GM19035 (cell line): ENCODE measurements at regions not wholly inside any gene's neighbourhood (a gene's known extent, or its start where the extent isn't known, plus 50 kb on each side); places are given as distances from the start of the nearest gene placed in this dataset.

Experiments
- ATAC-seq: cut with Tn5 transposase; IDR thresholded peaks from one replicate; pipeline ENCODE4 v1.9.1; 2021; ENCODE audit not compliant: unreplicated experiment

DNA sequence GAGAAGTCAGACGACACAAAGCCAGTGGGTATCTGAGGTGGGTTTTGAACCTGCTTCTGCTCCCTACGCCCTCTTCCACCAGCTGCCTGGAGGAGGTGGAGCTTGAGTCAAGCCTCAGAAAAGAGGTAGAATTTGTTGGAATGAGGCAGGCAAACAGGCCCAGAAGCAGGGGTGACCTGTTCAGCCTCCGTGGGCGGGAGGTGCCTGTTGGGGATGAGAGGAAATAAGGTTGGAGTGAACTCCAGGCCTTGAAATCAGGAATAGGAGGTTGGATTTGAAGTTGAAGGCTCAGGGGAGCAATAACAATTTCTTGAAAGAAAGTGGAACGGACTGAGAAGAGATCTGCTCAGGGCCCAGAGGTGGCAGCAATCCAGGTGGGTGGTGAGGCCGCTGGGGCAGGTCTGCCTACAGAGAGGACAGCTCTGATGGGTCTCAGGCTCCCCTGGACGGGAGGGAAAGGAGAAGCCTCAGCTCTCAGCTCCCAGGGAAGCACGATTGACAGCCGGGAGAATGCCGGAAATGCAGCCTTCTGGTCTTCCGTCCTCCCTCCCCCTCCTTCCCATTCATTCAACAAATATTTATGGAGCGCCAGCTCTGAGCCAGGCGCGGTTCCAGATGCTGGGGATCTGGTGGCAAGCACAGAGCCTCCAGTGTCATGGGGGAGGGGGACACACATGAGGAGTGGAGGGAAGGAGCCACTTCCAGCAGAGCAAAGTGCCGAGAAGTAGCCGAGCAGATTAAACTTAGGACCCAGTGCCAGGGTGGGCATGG, 61.9 kb upstream of the CIBAR2 start:
- no peak for ATAC-seq

DNA sequence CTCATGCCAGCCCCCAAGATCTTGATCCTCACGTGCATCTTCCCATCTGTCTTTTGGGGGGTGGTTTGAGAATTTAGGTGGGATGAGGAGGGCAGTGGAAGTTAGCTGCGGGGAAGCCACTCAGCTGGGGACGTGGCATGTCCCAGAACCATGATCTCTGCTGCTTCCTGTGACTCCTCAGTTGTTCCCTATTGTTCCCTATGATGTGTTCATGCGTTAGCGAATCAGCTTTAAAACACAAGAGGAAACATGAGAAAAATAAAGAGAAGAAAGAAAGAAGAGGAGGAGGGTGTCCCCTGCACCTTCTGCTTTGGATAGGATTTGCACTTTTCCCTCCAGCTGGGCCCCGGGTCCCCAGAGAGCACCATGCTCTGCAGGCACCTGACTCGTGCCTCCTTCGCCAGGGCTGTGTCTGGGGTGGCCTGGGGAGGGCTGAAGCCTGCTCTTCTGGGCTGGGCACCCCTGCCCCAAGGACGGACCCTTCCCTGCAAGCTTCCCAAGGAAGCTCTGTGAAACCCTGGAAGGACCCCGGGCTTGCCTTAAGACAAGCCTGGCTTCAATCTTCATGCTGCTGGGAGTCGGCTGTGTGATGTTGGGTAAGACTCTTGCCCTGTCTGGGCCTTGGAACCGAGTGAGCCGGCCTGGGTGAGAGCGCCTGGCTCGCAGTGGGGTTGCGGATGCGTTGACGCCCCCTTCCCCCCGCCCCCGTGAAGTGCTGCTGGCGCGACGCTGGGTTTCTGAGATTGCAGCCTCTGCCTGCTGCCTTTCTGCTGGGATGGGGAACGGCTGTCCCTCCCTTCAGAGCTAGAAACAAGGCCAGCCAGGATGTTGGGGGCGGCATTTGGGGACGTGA, 62.8 kb upstream of the CIBAR2 start:
- ATAC-seq: no peak

DNA sequence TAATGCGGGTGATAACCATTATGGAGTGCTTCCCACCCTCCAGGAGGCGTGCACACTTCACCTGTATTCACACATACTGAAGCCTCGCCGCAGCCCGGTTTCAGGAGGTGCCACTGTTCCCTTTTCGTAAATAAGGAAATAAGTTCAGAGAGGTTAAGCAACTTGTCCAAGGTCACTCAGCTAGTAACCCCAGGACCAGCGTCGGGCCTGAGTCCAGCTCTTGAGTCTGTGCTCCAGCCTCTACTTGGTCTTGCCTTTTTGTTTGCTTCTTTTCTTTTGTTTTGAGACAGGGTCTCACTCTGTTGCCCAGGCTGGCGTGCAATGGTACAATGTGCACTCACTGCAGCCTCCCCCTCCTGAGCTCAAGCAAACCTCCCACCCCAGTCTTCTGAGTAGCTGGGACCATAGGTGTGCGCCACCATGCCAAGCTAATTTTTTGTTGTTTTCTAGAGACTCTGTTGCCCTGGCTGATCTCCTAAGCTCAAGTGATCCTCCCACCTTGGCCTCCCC, 63.5 kb upstream of the CIBAR2 start:
- ATAC-seq: no peak

DNA sequence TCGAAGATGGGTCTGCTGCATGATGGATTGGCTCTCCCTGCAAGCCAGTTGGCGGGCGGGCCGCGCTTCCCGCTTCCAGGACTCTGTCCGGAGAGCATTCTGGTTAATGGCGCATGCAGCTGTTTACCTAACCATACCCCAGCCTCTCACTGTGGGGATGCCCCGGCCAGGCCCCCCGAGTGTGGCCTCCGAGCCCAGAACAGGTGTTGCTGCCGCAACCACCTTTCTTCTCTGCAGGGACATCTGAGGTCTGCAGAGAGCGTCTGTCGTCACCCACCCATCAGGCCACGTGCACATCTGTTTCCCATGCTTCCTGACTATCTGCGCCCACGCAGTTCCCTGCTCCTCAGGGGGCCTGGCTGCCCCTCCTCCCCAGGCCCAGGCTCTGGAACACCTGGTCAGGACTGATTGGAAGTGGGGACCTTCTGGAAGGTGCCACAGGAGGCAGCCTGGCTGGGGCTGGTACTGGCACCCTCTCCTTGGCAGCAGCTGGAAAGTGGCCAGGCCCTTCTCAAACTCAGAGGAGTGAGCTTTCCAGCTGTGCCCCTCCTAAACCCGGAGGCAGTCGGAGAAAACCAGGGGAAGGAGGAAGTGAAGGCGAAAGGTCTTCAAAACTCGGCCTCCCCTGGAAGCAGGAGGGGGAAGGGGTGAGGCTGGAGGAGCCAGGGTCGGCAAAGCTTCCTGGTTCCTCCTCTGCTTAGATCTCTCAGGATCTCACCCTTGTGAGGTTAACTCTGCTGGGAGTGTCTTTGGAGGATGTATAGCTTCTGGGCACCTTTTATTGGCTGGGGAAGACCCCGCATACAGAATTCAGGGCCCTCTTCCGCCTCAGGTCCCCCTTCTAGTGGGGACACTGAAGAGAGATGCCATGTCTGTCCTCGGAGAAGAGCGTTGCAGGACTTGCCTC, 64.5 kb upstream of the CIBAR2 start:
- no peak for ATAC-seq

DNA sequence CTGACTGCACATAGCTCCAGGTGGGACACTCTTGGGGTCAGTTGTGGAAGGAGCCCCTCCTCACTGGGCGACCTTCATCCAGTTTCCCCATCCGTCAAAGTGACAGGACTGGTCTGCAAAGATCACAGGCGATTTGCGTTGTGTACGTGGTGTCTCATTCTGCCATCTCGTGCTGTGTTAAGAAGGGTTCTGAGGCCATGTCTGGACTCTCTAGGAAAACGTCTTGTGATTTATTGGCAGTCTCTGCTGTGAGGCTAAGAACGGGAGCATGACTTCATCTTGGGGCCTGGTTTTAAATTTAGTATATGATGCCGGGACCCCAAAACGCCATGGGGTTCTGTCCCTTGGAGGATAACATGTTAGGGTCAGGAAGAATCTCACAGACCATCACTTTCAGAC, 65.2 kb upstream of the CIBAR2 start:
- ATAC-seq: no peak

DNA sequence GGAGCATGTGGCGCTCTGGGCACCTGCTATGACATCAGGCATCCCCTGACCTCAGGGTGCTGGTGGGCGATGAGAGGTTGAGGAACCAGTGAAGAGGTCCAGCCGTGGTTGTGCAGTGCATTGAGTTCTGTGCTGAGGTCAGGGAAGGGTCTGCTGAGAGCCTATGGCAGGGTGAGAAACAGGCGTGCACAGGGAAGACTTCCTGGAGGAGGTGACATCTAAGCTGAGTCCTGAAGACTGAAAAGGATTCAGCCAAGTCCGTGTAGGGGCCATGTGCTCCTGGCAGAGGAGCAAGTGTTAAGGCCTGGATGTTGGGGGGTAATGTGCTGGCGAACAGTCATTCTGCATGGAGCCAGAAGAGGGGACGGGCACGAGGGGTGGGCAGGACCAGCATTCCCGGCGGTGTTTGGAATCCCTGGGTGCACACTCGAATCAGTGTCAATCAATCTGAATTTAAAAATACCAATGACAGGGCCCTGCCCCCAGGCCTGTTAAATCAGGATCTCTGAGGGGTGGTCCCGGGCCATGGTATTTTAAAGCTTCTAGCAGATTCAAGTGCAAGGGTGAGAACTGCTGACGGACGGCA, 65.8 kb upstream of the CIBAR2 start:
- ATAC-seq: no peak

DNA sequence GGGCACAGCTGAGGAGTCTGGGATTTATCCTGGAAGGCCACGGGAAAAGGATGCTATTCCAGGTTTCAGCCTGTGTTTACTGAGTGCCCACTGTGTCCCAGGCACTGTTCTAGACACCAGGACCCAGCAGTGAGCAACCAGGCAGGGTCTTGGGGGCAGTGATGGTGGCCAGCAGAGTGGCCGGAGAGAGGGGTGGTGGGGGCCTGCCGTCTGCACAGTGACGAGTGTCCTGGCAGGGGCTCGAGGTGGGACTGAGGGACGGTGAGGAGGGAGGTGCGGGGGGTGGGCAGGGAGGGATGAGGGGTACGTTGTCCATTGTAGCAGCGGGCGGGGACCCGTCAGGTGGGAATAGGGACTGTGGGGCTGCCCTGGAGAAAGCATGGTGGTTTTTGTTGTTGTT, 66.3 kb upstream of the CIBAR2 start:
- ATAC-seq: no peak

DNA sequence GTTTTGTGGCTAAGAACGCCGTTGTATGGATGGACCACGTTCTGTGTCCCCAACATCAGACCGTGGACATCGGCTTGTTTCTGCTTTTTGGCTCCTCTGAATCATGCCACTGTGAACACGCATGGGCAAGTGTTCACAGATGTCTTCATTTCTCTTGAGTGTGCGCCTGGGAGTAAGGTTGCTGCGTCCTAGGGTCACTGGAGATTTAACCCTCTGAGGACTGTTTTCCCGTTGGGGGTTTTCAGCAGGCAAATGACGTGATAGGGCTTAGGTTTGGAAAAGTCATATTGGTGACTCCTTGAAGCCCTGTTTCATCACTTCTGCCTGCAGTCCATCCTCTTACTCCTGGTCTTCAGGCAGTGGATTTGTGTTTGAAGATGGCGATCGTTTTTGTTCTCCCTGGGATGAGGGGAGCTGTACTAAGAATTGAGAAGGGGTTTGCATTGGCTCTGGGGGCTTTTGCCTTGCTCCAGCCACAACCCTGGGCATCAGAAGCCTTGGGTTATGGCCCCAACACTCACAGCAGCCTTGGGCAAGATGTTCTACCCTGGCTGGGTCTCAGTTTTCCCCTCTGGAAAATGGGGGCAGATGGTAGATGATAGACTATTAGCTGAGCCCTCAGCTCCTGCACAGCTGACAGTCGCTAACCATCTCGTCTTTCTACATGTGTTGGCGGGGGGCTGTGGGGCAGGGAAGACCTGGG, 67.2 kb upstream of the CIBAR2 start:
- no peak for ATAC-seq

DNA sequence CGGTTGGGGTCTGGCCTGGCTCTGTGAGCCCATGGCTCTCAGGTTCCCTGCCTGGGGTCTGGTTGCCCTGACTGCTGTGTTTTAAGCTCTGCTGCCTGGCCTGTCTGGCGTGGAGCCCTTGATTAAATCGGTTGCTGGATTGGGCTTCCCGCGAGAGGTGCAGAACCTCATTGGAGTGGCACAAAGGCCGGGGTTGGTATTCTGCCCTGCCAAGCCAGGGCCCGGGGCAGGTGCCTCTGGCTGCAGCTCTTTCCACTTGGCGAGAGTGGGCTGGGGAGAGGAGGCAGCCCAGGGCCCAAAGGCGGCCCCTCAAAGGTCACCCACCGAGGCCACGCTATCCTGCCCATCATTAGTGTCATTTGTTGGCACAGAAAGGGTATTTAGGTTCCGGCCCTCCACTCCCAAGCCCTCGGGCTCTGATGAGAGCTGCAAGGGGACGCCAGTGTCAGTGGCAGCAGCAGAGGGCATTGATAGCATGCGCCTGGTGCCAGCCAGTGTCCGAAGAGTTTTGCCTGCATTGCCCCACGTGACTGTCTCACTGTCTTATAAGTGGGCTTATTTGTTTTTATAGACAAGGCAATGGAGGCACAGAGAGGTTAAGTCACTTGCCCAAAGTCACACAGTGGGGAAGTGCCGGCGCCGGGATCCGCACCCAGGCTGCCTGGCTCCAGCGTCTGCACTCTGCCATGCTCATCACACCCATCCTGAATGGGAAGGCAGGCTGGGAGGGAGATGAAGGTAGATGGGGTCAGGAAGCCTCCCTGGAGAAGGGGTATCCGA, 68.0 kb upstream of the CIBAR2 start:
- no peak for ATAC-seq

DNA sequence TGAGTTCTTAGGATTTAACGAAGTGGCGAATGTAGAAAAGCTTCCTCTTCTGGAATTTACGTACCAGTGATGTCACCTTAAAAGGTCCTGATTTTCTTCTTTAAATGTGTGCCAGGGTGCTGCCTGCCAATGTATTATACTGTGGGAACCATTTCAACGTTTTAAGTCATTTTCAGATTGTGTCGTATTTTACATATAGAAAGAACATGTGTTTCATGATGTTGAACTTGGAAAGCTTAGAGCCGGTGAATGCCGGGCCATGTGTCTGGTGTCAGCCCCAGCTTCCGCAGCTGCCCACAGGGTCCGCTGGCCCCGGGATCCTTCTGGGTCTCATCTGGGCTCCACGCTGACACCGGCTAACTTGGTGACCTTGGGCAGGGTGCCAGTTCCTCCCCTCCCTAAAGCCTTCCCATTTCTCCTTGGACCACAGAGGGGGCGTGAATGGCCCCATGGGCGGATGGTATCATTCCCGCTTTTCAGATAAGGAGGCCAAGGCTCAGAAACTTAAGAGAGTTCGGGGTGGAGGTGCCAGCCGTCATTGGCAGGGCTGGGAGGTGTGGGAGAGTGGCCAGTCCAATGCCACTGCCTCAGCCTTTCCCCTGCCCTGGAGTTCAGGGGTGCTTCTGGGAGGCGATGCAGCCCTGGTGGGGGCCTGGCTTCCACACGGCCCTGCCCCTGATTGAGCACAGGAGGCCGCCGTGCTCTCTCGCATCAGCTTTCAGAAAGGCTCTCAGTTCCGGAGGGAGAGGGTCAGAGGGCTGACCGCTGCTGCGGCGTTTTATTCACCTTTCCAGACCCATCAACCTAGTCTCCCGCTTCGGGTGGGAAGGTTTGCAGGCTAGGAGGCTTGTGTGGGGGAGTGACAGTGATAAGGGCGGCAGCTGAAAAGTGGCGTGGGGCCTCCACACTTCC, 68.8 kb upstream of the CIBAR2 start:
- no peak for ATAC-seq

DNA sequence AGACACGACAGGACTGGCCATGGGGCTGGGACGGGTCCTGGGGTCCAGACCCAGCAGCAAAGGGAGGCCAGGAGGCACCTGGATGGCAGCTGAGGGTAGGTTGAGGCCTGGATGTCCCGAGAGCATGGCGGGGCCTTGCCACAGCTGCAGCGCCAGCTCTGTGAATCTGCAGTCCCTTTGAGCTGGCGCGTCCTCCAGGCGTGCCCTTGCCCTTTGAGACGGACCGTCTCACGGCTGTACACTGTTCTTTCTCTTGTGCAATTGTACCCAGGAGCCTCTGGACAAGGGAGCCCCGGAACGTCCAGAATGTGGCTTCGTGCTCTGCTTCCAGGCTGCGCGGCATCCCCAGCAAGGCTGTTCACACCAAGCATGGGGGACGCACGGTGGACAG, 69.5 kb upstream of the CIBAR2 start:
- ATAC-seq: no peak

DNA sequence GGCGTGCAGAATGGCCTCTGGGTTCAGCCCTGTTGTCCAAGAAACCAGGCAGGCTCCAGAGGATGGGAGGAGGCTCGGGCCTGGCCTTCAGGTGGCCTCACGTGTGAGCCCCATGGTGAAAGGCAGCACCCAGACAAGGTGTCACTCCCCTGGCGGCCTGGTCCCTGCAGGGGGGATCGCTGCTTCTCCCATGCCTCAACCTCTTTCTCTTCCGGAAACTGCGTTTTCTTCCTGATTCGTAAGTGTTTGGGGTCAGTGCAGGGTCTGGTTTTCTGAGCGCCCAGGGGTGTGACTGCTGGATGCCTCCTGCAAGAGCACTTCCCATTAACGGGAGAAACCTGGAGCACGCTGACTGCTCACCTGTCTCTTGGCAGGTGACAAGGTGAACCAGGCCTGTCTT, 70.0 kb upstream of the CIBAR2 start:
- no peak for ATAC-seq

DNA sequence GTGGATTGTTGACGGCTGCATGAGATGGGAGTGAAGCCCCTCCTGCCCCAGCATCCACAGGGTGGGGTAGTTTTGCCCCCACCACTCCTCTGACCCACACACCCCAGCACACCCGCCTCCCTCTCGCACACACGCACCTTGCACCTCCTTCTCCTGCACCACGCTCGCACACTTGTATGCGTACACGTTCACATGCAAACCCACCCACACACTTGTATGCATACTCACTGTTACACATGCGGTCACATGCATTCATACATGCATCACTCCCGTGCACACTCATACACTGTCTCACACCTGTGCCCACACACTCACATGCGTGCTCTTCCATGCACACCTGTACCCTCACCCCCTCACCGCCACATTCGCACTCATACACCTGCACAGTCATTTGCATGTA, 70.5 kb upstream of the CIBAR2 start:
- ATAC-seq: no peak

DNA sequence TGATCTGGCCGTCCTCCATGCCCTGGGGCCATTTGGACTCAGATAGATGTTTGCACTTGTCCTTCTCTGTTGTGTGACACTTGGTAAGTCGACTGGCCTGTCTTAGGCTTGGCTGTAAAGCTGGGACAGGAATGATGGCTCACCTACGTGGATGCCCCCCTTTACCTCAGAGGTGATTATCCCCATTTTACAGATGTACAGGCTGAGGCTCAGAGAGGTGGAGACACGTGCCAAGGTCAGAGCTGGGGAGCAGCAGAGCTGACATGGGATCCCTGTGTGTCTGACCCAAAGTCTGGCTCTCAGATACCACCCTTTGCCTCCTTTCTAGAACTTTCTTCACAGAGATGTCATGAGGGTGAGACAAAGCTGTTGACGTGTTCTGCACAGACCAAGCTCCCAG, 71.3 kb upstream of the CIBAR2 start:
- ATAC-seq: no peak

DNA sequence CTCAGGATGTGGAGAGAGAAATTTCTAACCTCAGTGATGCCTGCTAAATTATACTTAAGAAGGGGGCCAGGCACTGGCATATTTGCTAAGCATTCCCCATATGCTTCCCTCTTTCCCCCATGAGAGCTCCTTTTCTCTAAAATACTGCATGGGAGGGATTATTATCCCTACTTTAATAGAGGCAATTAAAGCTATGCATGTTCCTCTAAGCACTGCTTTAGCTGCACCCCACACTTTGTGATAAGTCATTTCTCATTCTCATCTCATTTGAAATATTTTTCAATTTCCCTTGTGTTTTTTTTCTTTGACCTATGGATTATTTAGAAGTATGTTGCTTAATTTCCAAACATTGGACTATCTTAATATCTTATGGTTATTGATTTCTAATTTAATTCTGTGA, 72.1 kb upstream of the CIBAR2 start:
- no peak for ATAC-seq

DNA sequence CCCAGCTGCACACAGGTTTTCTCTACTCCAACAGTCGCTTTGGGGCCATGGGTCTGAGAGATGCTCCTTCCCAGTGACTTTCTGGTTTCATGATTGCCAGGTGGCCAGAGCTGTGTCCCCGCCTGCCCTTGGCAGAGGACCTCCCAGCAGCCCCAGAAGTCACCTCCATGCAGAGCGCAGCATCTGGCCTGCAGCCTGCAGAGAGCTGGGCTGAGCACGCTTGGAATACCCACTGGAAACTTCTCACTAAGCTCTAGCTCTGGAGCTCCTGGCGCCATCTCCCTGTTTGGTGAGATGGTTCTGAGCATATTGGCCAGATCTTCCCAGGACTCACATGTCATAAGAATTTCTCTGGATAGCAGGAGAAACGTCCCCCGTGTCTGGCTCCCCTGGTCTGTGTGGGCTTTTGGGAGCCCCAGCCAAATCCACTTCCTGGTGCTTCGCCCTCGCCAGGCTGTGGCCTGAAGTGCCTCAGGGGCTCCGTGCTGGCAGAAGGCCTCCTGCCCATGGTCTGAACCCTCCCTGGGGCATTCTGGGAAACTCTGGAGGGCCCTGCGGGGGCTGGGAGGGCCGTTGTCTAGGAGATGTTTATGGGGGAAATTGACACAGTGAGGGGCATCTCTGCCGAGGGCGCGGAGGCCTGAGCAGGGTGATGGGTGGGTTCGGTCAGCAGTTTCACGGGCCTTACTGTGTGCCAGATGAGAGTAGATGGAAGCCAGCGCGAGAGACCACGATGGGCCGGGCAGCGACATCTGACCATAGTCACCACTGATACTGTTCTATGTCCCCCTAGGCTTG, 73.2 kb upstream of the CIBAR2 start:
- ATAC-seq: no peak

DNA sequence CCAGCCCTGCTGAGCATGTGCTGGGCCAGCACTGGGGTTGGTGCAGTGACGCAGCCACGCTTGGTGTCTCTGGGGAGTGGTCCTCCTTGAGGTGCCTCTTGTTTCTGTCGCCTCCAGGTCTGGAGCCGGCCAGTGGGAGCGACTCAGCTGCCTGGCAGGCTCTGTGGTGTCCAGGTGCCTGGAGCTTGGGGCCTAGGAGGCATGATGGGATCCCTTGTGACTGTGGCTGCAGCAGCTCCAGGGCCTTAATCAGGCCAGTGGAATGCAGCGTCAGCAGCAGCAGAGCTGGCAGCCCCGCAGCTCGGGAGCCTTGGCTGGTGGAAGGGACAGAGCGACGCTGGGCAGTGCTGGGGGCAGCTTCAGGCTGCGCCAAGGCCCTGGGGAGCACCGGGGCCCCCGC, 74.7 kb upstream of the CIBAR2 start:
- ATAC-seq: no peak

DNA sequence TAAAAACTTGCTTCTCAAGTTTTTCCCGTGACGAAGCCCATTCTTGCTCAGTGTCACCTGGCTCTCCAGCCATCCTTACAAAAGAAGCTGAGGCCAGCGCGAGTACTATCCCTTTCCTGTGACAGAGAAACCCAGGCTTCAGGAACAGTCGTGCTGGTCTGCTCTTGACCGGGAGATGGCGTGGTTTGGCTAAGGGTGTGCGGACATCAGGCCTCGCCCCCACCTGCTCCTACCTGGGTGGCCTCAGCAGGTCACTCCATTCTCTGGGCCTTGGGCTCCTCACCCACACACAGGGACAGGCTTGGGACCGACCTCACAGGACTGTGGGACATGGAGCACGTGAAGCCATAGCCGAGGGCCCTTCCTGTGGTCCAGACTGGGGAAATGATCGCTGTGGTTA, 75.2 kb upstream of the CIBAR2 start:
- no peak for ATAC-seq
